HCT116 (cell line): ENCODE measurements at regions not wholly inside any gene's neighbourhood (a gene's known extent, or its start where the extent isn't known, plus 50 kb on each side); places are given as distances from the start of the nearest gene placed in this dataset.

ENCODE experiments used
- ATAC-seq: fragments of 200-7000 bp; cut with Tn5 transposase; 2 replicates; pipeline ENCODE4 v1.9.1; 2020; ENCODE audit warnings: mild to moderate bottlenecking, moderate library complexity
- BruUV-seq: library from RNA; stranded (reverse); fragments of 400-500 nt; replicated peaks from 2 replicates; lab custom pipeline; 2021; lab: Mats Ljungman, UMichigan
- CTCF ChIA-PET: fragments of 300-600 bp; sonication (Branson Sonifier 250); formaldehyde crosslinking; loops from one replicate; lab custom pipeline; 2021; ENCODE audit warnings: antibody characterized with exemption; lab: Charles Lee
- POLR2A ChIA-PET: fragments of 300-600, 350-600 bp; sonication (Branson Sonifier 250); formaldehyde crosslinking; loops from one replicate; lab custom pipeline; 2021; ENCODE audit warnings: antibody characterized with exemption; lab: Charles Lee
- RAD21 ChIA-PET, 2 experiments: fragments of 300-600 bp; sonication (Branson Sonifier 250); formaldehyde crosslinking; loops; one replicate each; lab custom pipeline; 2023; ENCODE audit warnings: low total read pairs in 2 of 2; ENCODE audit not compliant: uncharacterized antibody in 2 of 2, unreplicated experiment in 2 of 2, low non-redundant PET in 1 of 2; lab: Charles Lee
- DNase-seq: peaks from one replicate; pipeline ENCODE4 v3.0.0-alpha.2; 2010; ENCODE audit warnings: low read depth, low spot score
- H2AFZ ChIP-seq: fragments of 200-600 bp; shearing (Covaris generic), sonication (generic); 2 replicates; pipeline ENCODE4 v1.6.1; 2017; ENCODE audit warnings: low read depth, mixed run types, mixed read lengths, antibody characterized with exemption, low read length; ENCODE audit not compliant: poor library complexity, severe bottlenecking
- H3K27ac ChIP-seq: 2 replicates; pipeline ENCODE4 v1.5.1; 2012; ENCODE audit warnings: low read depth, low read length
- H3K27me3 ChIP-seq: fragments of 200-600 bp; sonication (generic); 2 replicates; pipeline ENCODE4 v1.6.1; 2016; ENCODE audit warnings: mixed run types, low read length, mixed read lengths; ENCODE audit not compliant: insufficient read depth
- H3K36me3 ChIP-seq, 2 experiments: fragments of 200-500 bp in 1 of 2; fragments of 200-600 bp in 1 of 2; sonication (Bioruptor generic) in 1 of 2; sonication (generic) in 1 of 2; 2 replicates each; pipeline versions ENCODE4 v1.5.1 to v1.6.1; 2014 to 2016; ENCODE audit warnings: low read length in 2 of 2, inconsistent platforms in 1 of 2, mixed read lengths in 1 of 2, mixed run types in 1 of 2; ENCODE audit not compliant: insufficient read depth in 2 of 2, control insufficient read depth in 1 of 2
- H3K4me1 ChIP-seq, 2 experiments: fragments of 200-600 bp in 1 of 2; sonication (generic) in 1 of 2; 2 replicates each; pipeline versions ENCODE4 v1.5.1 to v1.6.1; 2012 to 2017; ENCODE audit warnings: low read length in 2 of 2, inconsistent platforms in 1 of 2, mild to moderate bottlenecking in 1 of 2, mixed read lengths in 1 of 2, mixed run types in 1 of 2, moderate library complexity in 1 of 2; ENCODE audit not compliant: insufficient read depth in 2 of 2, control insufficient read depth in 1 of 2
- H3K4me2 ChIP-seq: fragments of 200-600 bp; sonication (generic); 2 replicates; pipeline ENCODE4 v1.6.1; 2017; ENCODE audit warnings: mixed run types, low read length, mixed read lengths
- H3K4me3 ChIP-seq, 2 experiments: fragments of 200-600 bp in 1 of 2; sonication (generic) in 1 of 2; replicated peaks in 1 of 2; 2 replicates each; pipeline ENCODE4 v1.5.1; 2011 to 2016; ENCODE audit warnings: low read length in 2 of 2, control low read depth in 1 of 2, low read depth in 1 of 2, mild to moderate bottlenecking in 1 of 2, mixed read lengths in 1 of 2, mixed run types in 1 of 2
- H3K79me2 ChIP-seq: fragments of 200-600 bp; sonication (generic); 2 replicates; pipeline ENCODE4 v1.6.1; 2017; ENCODE audit warnings: mild to moderate bottlenecking, mixed run types, low read length, moderate library complexity, mixed read lengths; ENCODE audit not compliant: insufficient read depth
- H3K9ac ChIP-seq: fragments of 200-600 bp; sonication (generic); 2 replicates; pipeline ENCODE4 v1.6.1; 2016; ENCODE audit warnings: low read length, mixed read lengths
- H3K9me2 ChIP-seq: fragments of 200-600 bp; sonication (generic), shearing (Covaris generic); 2 replicates; pipeline ENCODE4 v1.6.1; 2017; ENCODE audit warnings: mixed run types, mild to moderate bottlenecking, moderate library complexity; ENCODE audit not compliant: insufficient read depth
- H3K9me3 ChIP-seq, 2 experiments: fragments of 200-500 bp in 1 of 2; fragments of 200-600 bp in 1 of 2; sonication (Bioruptor generic) in 1 of 2; sonication (generic) in 1 of 2; 2 replicates each; pipeline ENCODE4 v1.6.1; 2014 to 2017; ENCODE audit warnings: low read length in 2 of 2, mixed read lengths in 2 of 2, inconsistent platforms in 1 of 2, low read depth in 1 of 2, mild to moderate bottlenecking in 1 of 2, mixed run types in 1 of 2, moderate library complexity in 1 of 2; ENCODE audit not compliant: control insufficient read depth in 1 of 2, insufficient read depth in 1 of 2
- H4K20me1 ChIP-seq: fragments of 200-600 bp; sonication (generic), shearing (Covaris generic); 2 replicates; pipeline ENCODE4 v1.6.1; 2017; ENCODE audit warnings: mixed run types, mild to moderate bottlenecking, moderate library complexity; ENCODE audit not compliant: insufficient read depth
- CEBPB ChIP-seq: IDR thresholded peaks from 2 replicates; pipeline ENCODE4 v1.6.1; 2012; ENCODE audit warnings: low read depth
- CTCF ChIP-seq, 3 experiments: fragments of 200-600 bp in 1 of 3; sonication (generic) in 1 of 3; IDR thresholded peaks in 2 of 3; conservative IDR thresholded peaks in 1 of 3; 2 replicates each; pipeline ENCODE4 v1.5.1; 2012 to 2017; ENCODE audit warnings: low read depth in 2 of 3, low read length in 2 of 3, antibody characterized with exemption in 1 of 3, borderline replicate concordance in 1 of 3, control low read depth in 1 of 3, mild to moderate bottlenecking in 1 of 3, mixed read lengths in 1 of 3, mixed run types in 1 of 3, moderate library complexity in 1 of 3; ENCODE audit not compliant: insufficient read depth in 1 of 3
- ELF1 ChIP-seq: IDR thresholded peaks from 2 replicates; pipeline ENCODE4 v1.6.1; 2012; ENCODE audit warnings: low read depth, borderline replicate concordance
- EZH2 ChIP-seq: fragments of 200-600 bp; sonication (generic); IDR thresholded peaks from 2 replicates; pipeline ENCODE4 v1.6.1; 2017; ENCODE audit warnings: antibody characterized with exemption, mixed run types
- EZH2phosphoT487 ChIP-seq: fragments of 200-600 bp; IDR thresholded peaks from 2 replicates; pipeline ENCODE4 v1.6.1; 2018; ENCODE audit warnings: antibody characterized with exemption, borderline replicate concordance
- FOSL1 ChIP-seq: IDR thresholded peaks from 2 replicates; pipeline ENCODE4 v1.6.1; 2012; ENCODE audit warnings: low read depth
- JUND ChIP-seq: IDR thresholded peaks from 2 replicates; pipeline ENCODE4 v1.6.1; 2012
- MAX ChIP-seq: IDR thresholded peaks from 2 replicates; pipeline ENCODE4 v1.6.1; 2012
- POLR2A ChIP-seq: IDR thresholded peaks from 2 replicates; pipeline ENCODE4 v1.7.0; 2011; ENCODE audit warnings: borderline replicate concordance; ENCODE audit not compliant: insufficient read depth, insufficient read length; ENCODE audit errors: extremely low read depth
- POLR2AphosphoS5 ChIP-seq: IDR thresholded peaks from 2 replicates; pipeline ENCODE4 v1.6.1; 2011; ENCODE audit warnings: mild to moderate bottlenecking, low read depth, low read length, moderate library complexity
- RAD21 ChIP-seq: IDR thresholded peaks from 2 replicates; pipeline ENCODE4 v1.6.1; 2012; ENCODE audit warnings: low read depth, mild to moderate bottlenecking
- SIN3A ChIP-seq: IDR thresholded peaks from 2 replicates; pipeline ENCODE4 v1.6.1; 2012; ENCODE audit warnings: low read depth
- SP1 ChIP-seq: IDR thresholded peaks from 2 replicates; pipeline ENCODE4 v1.6.1; 2012; ENCODE audit warnings: low read depth
- SRF ChIP-seq: IDR thresholded peaks from 2 replicates; pipeline ENCODE4 v1.6.1; 2012; ENCODE audit warnings: low read depth
- TCF7L2 ChIP-seq: IDR thresholded peaks from 2 replicates; pipeline ENCODE4 v1.7.0; 2011; ENCODE audit warnings: borderline replicate concordance, inconsistent platforms; ENCODE audit not compliant: insufficient read depth, insufficient read length; ENCODE audit errors: extremely low read depth
- YY1 ChIP-seq: IDR thresholded peaks from 2 replicates; pipeline ENCODE4 v1.6.1; 2011; ENCODE audit warnings: low read length, low read depth, moderate library complexity, mild to moderate bottlenecking; ENCODE audit not compliant: insufficient replicate concordance; ENCODE audit errors: extremely low read depth
- ZFX ChIP-seq: fragments of 450-650 bp; IDR thresholded peaks from 2 replicates; pipeline ENCODE4 v1.6.1; 2017
- ZNF274 ChIP-seq: fragments of 200-500 bp; sonication (Bioruptor generic); IDR thresholded peaks from 2 replicates; pipeline ENCODE4 v1.6.1; 2014; ENCODE audit warnings: mild to moderate bottlenecking, low read depth, low read length, inconsistent platforms
- intact Hi-C: fragments of 100-400 bp; cut with micrococcal nuclease; formaldehyde crosslinking; loops from 2 replicates; pipeline ENCODE4 v1.10.0; 2022
- TF ChIP-seq, protein P1 (sequence below): IDR thresholded peaks from 2 replicates; pipeline ENCODE4 v1.6.1; 2012; ENCODE audit warnings: low read depth
- TF ChIP-seq, protein P2 (sequence below): IDR thresholded peaks from 2 replicates; pipeline ENCODE4 v1.6.1; 2011; ENCODE audit warnings: mild to moderate bottlenecking, low read length, moderate library complexity; ENCODE audit not compliant: insufficient replicate concordance; ENCODE audit errors: extremely low read depth

DNA sequence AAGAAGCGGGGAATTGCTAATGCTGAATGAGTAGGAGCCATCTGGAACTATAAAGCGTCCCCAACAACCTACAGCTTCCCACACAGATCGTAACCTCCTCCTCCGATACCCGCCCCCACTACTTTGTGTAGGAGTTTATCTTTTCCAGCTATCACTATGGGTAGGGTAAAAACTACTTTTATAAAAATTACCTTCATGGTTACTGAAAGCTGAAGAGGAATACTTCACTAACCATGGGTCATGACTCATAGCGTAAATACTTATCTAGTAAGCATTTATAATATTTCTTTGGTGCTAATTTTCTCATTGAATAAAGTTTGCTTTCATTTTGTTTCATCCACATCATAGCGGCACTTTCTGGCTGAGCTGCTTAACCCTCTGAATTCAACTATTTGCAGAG is 79.4 kb upstream of the TNIP3 start:
- ChIA-PET POLR2A (no interaction called here), CTCF (interaction anchor here (1.5 kb wide), 1 partner anchor 9 kb away, joined by 3 read pairs; no protein-coding TSS in a partner anchor), RAD21 (no interaction called here)
- no peaks in the 10 kb centered on the region for H3K27me3 ChIP-seq
- no peaks in the 10 kb centered on the region for H3K9me2 ChIP-seq
- no peak overlapping the region for H3K4me2 ChIP-seq
- H2AFZ ChIP-seq: no peak overlapping the region
- intact Hi-C loops: no loop called here
- BruUV-seq: no TSS peak
- TF ChIP-seq, protein P1, sequence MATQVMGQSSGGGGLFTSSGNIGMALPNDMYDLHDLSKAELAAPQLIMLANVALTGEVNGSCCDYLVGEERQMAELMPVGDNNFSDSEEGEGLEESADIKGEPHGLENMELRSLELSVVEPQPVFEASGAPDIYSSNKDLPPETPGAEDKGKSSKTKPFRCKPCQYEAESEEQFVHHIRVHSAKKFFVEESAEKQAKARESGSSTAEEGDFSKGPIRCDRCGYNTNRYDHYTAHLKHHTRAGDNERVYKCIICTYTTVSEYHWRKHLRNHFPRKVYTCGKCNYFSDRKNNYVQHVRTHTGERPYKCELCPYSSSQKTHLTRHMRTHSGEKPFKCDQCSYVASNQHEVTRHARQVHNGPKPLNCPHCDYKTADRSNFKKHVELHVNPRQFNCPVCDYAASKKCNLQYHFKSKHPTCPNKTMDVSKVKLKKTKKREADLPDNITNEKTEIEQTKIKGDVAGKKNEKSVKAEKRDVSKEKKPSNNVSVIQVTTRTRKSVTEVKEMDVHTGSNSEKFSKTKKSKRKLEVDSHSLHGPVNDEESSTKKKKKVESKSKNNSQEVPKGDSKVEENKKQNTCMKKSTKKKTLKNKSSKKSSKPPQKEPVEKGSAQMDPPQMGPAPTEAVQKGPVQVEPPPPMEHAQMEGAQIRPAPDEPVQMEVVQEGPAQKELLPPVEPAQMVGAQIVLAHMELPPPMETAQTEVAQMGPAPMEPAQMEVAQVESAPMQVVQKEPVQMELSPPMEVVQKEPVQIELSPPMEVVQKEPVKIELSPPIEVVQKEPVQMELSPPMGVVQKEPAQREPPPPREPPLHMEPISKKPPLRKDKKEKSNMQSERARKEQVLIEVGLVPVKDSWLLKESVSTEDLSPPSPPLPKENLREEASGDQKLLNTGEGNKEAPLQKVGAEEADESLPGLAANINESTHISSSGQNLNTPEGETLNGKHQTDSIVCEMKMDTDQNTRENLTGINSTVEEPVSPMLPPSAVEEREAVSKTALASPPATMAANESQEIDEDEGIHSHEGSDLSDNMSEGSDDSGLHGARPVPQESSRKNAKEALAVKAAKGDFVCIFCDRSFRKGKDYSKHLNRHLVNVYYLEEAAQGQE: no peak
- TF ChIP-seq MAX (no peak), RAD21 (no peak), CTCF (IDR thresholded peaks at IDR 0.05 in 2 of 3, conservative IDR thresholded peaks at IDR 0.05 in 1 of 3; ENCODE audit: borderline replicate concordance in 1 of 3, insufficient read depth in 1 of 3, low read depth in 2 of 3, low read length in 2 of 3) (no peak), YY1 (no peak), JUND (no peak), TCF7L2 (no peak), EZH2phosphoT487 (no peak), ELF1 (no peak), POLR2AphosphoS5 (no peak), ZNF274 (no peak), SP1 (no peak), SRF (no peak), FOSL1 (no peak), CEBPB (no peak), ZFX (no peak), SIN3A (no peak), EZH2 (no peak), POLR2A (no peak)
- TF ChIP-seq, protein P2, sequence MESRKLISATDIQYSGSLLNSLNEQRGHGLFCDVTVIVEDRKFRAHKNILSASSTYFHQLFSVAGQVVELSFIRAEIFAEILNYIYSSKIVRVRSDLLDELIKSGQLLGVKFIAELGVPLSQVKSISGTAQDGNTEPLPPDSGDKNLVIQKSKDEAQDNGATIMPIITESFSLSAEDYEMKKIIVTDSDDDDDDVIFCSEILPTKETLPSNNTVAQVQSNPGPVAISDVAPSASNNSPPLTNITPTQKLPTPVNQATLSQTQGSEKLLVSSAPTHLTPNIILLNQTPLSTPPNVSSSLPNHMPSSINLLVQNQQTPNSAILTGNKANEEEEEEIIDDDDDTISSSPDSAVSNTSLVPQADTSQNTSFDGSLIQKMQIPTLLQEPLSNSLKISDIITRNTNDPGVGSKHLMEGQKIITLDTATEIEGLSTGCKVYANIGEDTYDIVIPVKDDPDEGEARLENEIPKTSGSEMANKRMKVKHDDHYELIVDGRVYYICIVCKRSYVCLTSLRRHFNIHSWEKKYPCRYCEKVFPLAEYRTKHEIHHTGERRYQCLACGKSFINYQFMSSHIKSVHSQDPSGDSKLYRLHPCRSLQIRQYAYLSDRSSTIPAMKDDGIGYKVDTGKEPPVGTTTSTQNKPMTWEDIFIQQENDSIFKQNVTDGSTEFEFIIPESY: no peak
- no peak overlapping the region for H3K9ac ChIP-seq
- H3K4me1 ChIP-seq: no peaks in the 10 kb centered on the region
- H3K36me3 ChIP-seq: no peaks in the 10 kb centered on the region
- H3K9me3 ChIP-seq: no peaks in the 10 kb centered on the region
- no peak overlapping the region for H3K27ac ChIP-seq
- ATAC-seq: no peak
- no peak for DNase-seq
- no peaks in the 10 kb centered on the region for H3K79me2 ChIP-seq
- H3K4me3 ChIP-seq: no peak overlapping the region
- H4K20me1 ChIP-seq: no peaks in the 10 kb centered on the region
